A673 (cell line): ENCODE measurements at regions not wholly inside any gene's neighbourhood (a gene's known extent, or its start where the extent isn't known, plus 50 kb on each side); places are given as distances from the start of the nearest gene placed in this dataset.

Experiments
- BruUV-seq: library from RNA; stranded (reverse); fragments of 400-500 nt; replicated peaks from 2 replicates; lab custom pipeline; 2021; lab: Mats Ljungman, UMichigan
- CTCF ChIA-PET: fragments of 300-600 bp; sonication (Branson Sonifier 250); formaldehyde crosslinking; loops from one replicate; lab custom pipeline; 2022; ENCODE audit warnings: antibody characterized with exemption; lab: Charles Lee
- POLR2A ChIA-PET: fragments of 300-600 bp; sonication (Branson Sonifier 250); formaldehyde crosslinking; loops from one replicate; lab custom pipeline; 2022; ENCODE audit warnings: antibody characterized with exemption; ENCODE audit not compliant: low non-redundant PET; lab: Charles Lee
- DNase-seq: peaks from one replicate; pipeline ENCODE4 v3.0.0-alpha.2; 2015; ENCODE audit warnings: low spot score
- H3K27ac ChIP-seq: fragments of 200-600 bp; sonication (generic); 2 replicates; pipeline ENCODE4 v1.5.1; 2016; ENCODE audit warnings: mixed run types, low read depth, mild to moderate bottlenecking, mixed read lengths, antibody characterized with exemption, low read length; ENCODE audit not compliant: poor library complexity, severe bottlenecking
- H3K27me3 ChIP-seq: fragments of 200-600 bp; sonication (generic); replicated peaks from 2 replicates; pipeline ENCODE4 v1.6.1; 2017; ENCODE audit warnings: mixed run types, low read depth, mild to moderate bottlenecking, mixed read lengths, antibody characterized with exemption, low read length; ENCODE audit not compliant: insufficient read depth, poor library complexity
- H3K36me3 ChIP-seq: fragments of 200-600 bp; sonication (generic); 2 replicates; pipeline ENCODE4 v1.6.1; 2016; ENCODE audit warnings: mixed run types, mild to moderate bottlenecking, mixed read lengths, antibody characterized with exemption, low read length; ENCODE audit not compliant: insufficient read depth, poor library complexity, severe bottlenecking
- H3K4me1 ChIP-seq: fragments of 200-600 bp; sonication (generic); 2 replicates; pipeline ENCODE4 v1.6.1; 2017; ENCODE audit warnings: mixed run types, mild to moderate bottlenecking, mixed read lengths, antibody characterized with exemption, low read length; ENCODE audit not compliant: insufficient read depth, poor library complexity, severe bottlenecking
- H3K4me3 ChIP-seq: fragments of 200-600 bp; sonication (generic); 2 replicates; pipeline ENCODE4 v1.5.1; 2016; ENCODE audit warnings: low read depth, mixed run types, mild to moderate bottlenecking, mixed read lengths, low read length; ENCODE audit not compliant: poor library complexity, severe bottlenecking
- H3K9me3 ChIP-seq: fragments of 200-600 bp; sonication (generic); 2 replicates; pipeline ENCODE4 v1.6.1; 2016; ENCODE audit warnings: mixed run types, low read depth, mild to moderate bottlenecking, mixed read lengths, antibody characterized with exemption, low read length; ENCODE audit not compliant: poor library complexity, severe bottlenecking
- CTCF ChIP-seq: fragments of 300-800, 200-600 bp; sonication (generic); conservative IDR thresholded peaks from 2 replicates; pipeline ENCODE4 v1.5.1; 2017; ENCODE audit warnings: low read depth, mild to moderate bottlenecking, antibody characterized with exemption, low read length, moderate library complexity, mixed read lengths
- EZH2 ChIP-seq: fragments of 200-600 bp; sonication (generic); IDR thresholded peaks from 2 replicates; pipeline ENCODE4 v1.6.1; 2017; ENCODE audit warnings: borderline replicate concordance, low read depth, mild to moderate bottlenecking, mixed read lengths, antibody characterized with exemption, low read length; ENCODE audit not compliant: poor library complexity, severe bottlenecking
- intact Hi-C: fragments of 100-400 bp; cut with micrococcal nuclease; formaldehyde crosslinking; loops from one replicate; pipeline ENCODE4 v1.10.0; 2022; ENCODE audit not compliant: unreplicated experiment

GRCh38 chr9:31585158-31585557, 799.3 kb upstream of the ACO1 start:
- Histone ChIP-seq H3K36me3 (no peaks in the 10 kb centered on the region), H3K4me1 (peaks cover 13% of the 10 kb centered on the region), H3K27me3 (no peaks in the 10 kb centered on the region), H3K9me3 (no peaks in the 10 kb centered on the region), H3K4me3 (no peak overlapping the region), H3K27ac (no peak overlapping the region)
- no peak for DNase-seq
- intact Hi-C loops: no loop called here
- TF ChIP-seq CTCF: no peak
- no TSS peak for BruUV-seq
- POLR2A ChIA-PET: no interaction called here
- CTCF ChIA-PET: interaction anchor here (0.6 kb wide), 1 partner anchor 281 kb away, joined by 3 read pairs; no protein-coding TSS in a partner anchor

- intact Hi-C loops: no loop called here
- H3K36me3 ChIP-seq: no peaks in the 10 kb centered on the region
- DNase-seq: no peak
- H3K27me3 ChIP-seq: no peaks in the 10 kb centered on the region
- no peak overlapping the region for H3K4me3 ChIP-seq
- ChIA-PET POLR2A (no interaction called here), CTCF (no interaction called here)
- H3K4me1 ChIP-seq: peaks cover 6% of the 10 kb centered on the region
- H3K9me3 ChIP-seq: no peaks in the 10 kb centered on the region
- TF ChIP-seq EZH2 (no peak), CTCF (no peak)
- no peak overlapping the region for H3K27ac ChIP-seq
- no TSS peak for BruUV-seq
Measured at GRCh38 chr9:31587146-31587545, 797.3 kb upstream of the ACO1 start.

GRCh38 chr9:31588006-31588405, 796.4 kb upstream of the ACO1 start:
- no TSS peak for BruUV-seq
- H3K27me3 ChIP-seq: no peaks in the 10 kb centered on the region
- intact Hi-C loops: no loop called here
- no peak overlapping the region for H3K4me3 ChIP-seq
- ChIA-PET POLR2A (no interaction called here), CTCF (no interaction called here)
- no peaks in the 10 kb centered on the region for H3K36me3 ChIP-seq
- TF ChIP-seq CTCF (no peak), EZH2 (no peak)
- H3K27ac ChIP-seq: no peak overlapping the region
- DNase-seq: no peak
- H3K4me1 ChIP-seq: no peaks in the 10 kb centered on the region
- no peaks in the 10 kb centered on the region for H3K9me3 ChIP-seq
